ENCODE measurements at regions not wholly inside any gene's neighbourhood (a gene's known extent, or its start where the extent isn't known, plus 50 kb on each side); places are given as distances from the start of the nearest gene placed in this dataset.

DNA sequence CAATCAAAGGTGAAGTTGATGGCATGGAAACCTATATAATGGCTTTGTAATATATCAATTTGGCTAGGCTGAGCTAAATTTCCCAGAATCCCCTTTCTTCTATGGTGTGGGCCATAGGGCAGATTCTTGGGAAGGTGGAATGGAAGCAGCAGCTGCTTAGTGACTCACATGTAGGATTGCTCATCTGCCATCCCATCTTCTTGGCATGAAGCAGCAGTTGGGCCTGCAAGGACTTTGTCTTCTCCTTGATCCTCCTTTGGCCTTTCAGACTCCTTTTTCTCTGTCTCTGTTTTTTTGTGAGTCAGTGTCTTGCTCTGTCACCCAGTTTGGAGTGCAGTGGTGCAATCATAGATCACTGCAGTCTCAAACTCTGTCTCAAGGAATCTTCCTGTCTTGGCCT lies 52.6 kb upstream of the CEP162 start:
- DNase-seq: no peak

DNA sequence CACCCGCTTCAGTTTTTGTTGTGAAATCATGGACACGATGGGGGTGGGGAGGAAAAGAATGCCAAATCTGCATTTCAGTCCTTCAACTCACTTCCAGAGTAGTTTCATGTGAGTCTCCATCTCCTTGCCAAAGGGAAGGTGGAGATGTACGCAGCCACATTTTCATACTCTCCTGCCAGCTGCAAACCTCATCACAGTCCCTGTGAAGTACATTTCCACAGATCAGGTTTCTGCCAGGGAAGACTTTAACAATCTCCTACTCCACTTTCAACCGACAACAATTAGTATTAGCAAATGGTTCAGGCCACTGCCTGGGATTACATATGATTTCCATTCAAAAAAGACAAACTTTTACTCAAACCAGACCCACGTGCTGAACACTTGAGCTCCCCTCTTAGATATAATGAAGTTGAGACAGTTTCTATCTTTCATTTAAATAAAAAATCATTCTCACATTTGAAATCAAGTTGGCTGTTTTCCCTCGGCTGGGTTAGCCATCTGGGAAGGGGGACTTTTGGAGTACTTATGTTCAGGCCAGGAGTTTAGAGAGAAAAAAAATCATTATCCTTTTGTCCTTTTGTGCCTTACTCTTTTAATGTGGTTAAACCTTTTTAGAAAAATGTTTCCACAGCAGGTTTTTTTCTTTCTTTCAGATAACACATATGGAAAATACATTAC lies 51.0 kb upstream of the CEP162 start:
- no peak for DNase-seq

All from anterior cingulate cortex (tissue), 58 donors.